ENCODE measurements at regions not wholly inside any gene's neighbourhood (a gene's known extent, or its start where the extent isn't known, plus 50 kb on each side); places are given as distances from the start of the nearest gene placed in this dataset.

DNA sequence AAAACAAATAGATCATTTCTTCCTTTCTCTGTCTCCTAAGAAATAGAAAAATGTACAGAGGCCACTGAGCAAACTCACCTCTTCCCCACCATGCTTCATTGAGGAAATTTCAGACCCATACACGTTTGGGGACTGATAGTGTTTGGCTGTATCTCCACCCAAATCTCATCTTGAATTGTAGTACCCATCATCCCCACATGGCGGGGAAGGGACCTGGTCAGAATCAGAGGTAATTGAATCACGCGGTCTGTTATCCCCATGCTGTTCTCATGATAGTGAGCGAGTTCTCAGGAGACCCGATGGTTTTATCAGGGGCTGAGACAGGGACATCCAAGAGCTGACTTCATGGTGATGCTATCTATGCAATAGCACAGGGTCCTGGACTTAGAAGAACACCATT is 1655.8 kb downstream of the MAT2B start:
- no peak for DNase-seq

- DNase-seq = no peak
Observed at GRCh38 chr5:165163861-165164260, 1658.4 kb downstream of the MAT2B start.

- DNase-seq = no peak
Observed at GRCh38 chr5:165173651-165174050, 1668.2 kb downstream of the MAT2B start.

DNA sequence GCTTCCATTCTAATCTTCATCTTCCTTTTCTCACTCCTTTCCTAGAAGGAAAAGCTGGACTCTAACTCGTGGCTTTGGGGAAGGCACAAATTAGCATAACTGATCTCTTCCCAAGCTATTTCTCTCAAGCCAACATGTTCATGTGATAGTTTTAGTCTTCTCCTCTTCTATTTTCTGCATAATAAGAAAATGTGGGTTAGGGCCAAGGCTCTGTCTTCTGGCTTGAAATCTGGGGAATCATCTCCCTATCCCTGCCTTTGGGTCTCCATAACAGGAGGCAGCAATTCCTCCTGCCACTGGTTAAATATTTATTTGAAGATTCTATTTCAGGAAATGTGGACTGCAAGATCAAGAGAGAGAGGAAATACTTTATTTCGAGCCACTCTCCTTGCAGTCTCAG is 1669.6 kb downstream of the MAT2B start:
- DNase-seq = no peak

DNA sequence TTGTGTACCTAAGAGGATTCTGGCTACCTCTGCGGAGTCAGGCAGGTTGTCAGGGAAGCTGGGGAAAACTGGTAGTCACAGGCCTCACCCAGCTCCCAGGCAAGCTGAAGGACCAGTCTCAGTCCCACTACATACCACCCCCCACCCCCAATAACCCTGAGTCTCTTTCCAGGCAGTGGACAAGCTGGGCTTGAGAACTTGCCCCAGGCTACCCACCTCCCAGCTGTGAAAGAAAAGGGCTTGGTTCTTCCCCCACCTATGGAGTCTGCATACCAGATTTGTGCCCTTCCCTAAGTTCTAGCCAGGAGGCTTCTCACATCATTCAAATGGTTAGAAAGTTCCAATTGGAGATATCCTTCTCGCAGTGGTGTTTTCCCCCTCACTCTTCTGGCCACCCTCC is 1678.8 kb downstream of the MAT2B start:
- DNase-seq = no peak

- DNase-seq = no peak
Observed at GRCh38 chr5:165185716-165186115, 1680.3 kb downstream of the MAT2B start.

DNA sequence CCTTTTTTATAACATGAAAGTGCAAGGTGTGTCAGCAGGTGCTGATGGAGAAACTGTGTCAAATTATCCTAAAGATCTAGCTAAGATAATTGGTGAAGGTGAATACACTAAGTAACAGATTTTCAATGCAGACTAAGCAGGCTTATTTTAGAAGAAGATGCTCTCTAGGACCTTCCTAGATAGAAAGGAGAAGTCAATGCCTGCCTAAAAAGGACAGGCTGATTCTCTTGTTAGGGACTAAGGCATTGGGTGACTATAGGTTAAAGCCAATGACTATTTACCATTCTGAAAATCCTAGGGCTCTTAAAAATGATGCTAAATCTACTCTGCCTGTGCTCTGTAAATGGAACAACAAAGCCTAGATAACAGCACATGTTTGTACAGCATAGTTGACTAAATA is 1682.4 kb downstream of the MAT2B start:
- DNase-seq = no peak

GRCh38 chr5:165188556-165189175 is 1683.2 kb downstream of the MAT2B start:
- DNase-seq = no peak

DNA sequence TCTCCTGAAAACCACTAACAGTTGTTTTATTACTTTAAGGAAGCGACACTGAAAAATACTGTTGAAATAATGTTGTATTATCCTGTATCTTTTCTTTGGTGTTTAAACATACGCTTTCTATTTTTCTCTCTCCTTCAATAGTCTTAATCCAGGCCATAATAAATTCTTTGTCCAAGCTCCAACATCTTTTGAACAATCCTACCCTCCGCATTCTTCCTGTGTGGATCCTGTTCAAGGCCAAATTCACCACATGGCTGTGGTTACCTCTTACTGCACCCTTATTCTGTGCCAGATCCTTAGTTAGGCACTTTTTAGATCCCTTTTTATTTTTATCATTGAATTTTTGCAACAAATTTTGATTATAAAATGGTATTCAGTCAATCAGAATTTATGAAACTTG is 1691.5 kb downstream of the MAT2B start:
- no peak for DNase-seq

DNA sequence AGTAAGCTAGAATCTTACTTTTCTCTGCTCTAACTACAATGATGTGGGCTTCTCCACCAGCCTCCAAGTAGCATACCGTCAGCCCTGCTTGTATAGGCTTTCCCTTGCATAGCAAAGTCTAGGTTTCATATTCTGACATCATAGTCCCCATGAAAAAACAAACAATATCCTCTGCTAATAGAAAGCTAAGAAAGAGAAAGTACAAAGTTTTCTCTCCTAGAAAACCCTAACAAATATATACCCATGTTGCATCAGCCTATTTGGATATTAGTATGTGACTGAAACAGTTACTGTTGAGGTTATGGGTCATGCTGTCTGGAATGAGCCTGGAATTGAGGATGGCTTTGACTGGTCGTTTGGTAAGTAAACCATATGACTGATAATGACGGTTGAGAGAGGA is 1696.0 kb downstream of the MAT2B start:
- no peak for DNase-seq

DNA sequence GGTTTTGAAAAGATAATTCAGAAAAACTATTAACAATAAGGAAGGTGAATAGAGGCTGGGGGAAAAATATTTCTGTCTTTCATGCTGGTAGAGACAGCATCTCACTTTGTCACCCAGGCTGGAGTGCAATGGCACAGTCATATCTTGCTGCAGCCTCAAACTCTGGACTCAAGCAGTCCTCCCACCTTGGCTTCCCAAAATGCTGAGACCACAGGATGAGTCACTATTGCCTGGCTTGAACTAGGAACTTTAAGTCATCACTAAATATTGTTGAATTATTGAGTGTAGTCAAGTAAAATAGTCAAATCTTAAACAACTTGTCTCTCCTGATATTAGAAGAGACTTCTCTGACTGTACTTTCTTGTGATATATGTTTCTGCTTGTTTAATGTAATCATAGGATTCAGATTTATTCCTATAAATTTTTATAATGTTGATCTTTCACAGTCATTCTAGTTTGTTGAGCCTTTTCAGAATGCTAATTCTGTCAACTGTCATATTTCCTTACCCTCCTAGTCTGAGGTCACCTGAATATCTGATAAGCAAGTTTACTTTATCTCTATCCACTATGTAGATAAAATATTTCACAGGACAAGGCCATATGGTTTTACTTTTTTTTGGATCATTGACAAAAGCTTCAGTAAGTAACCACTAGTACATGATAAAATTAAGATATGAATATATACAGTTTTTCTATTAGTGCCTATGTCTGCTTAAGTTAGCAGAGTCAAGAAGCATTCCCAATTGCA is 1696.5 kb downstream of the MAT2B start:
- DNase-seq = no peak

DNA sequence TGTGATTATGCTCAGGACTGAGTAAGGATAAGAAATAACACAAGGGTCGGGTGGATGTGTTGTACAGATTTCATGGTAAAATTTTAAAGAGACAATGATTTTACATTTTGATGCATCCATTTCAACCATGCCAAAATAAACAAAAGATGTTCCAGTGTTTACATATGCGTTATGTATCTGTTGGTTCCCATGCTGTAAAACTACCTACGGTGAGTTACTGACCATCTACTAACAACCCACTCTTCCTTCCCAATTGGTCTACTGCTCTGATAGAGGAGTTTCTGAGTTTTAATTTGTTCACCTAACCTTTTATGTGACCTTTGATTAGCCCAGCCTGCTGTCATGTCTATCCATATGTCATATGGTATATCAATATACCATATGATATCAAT is 1697.1 kb downstream of the MAT2B start:
- DNase-seq = no peak

- no peak for DNase-seq
Observed at GRCh38 chr5:165209101-165209727, 1703.8 kb downstream of the MAT2B start.

DNA sequence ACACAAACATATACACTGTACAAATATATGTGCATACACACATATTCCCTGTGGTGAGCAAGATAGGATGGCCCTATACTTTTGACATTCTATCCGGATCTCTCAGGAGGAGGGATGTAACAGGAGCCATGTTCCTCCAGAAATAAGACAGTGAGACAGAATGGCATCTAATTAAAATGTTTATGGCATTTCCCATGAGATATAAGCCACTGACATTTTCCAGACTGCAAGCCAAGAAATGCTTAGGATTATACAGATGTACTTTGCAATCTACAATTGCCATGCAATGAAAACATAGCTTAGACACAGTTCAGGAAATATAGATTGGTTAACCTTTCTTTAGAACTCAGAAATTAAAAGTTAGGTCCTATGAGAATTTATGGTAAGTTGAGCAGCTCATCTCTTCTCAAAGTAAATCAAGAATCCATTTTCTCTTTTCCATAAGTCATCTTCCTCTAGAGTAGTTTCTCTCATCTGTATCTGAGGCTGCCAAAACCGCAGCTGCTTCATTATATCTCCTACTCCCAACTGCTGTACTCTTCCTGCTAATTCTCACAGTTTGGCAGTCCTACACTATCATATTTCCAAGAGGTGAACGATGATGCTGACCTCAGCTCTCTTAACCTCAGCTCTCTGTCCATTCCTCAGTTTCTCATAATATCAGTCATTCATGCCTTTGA is 1719.1 kb downstream of the MAT2B start:
- no peak for DNase-seq

GRCh38 chr5:165227515-165227914 is 1722.1 kb downstream of the MAT2B start:
- no peak for DNase-seq

- DNase-seq = no peak
Observed at GRCh38 chr5:165228184-165228583, 1722.8 kb downstream of the MAT2B start.

DNA sequence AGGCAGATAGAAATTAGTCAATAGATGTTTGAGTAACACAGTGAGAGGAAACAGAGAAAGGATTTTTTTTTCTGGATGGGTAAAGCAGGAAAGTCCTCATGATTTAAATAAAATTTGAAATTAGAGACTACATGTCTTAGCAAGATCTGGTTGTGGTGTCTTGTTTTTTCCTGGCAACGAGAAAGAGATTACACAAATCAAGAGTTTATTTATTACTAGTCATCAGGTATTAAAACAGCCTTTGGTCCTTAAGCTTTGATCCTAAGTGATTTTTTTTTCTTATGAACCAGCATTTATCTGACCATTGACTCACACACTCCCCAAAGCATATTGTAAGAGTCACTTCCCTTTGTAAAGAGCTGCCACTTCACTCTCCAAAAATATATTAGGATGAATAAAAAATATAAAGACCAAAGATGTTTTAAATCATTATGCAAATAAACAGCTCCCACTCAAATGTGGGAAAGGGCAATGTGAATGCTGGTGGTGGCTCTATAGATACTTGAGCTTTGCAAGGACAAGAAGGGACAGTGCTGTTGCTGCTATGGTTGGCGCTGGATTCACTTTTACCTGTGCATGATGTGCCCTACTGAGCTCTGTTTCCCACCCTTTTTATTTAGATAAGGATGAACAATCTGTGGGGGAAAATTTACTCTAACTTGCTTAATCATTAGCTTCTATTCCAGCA is 1726.5 kb downstream of the MAT2B start:
- no peak for DNase-seq

- DNase-seq = no peak
Observed at GRCh38 chr5:165232509-165233028, 1727.2 kb downstream of the MAT2B start.

DNA sequence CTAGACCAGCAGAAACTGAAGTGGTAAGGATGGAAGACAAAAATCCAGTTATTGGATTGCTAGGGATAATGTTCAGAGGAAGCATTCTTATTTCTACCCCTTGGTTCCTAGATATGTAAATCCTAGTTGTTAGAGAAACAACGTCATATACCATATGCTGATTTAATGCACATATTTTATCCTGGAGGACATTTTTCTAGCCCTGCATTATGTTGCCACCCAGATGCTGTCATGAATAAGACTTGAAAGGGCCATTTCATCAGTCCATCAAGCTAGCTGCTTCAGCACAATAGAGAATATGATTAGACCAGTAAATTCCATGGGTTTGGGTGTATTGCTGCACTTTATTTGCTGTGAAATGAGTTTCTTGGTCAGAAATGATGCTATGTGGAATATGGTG is 1736.4 kb downstream of the MAT2B start:
- no peak for DNase-seq

DNA sequence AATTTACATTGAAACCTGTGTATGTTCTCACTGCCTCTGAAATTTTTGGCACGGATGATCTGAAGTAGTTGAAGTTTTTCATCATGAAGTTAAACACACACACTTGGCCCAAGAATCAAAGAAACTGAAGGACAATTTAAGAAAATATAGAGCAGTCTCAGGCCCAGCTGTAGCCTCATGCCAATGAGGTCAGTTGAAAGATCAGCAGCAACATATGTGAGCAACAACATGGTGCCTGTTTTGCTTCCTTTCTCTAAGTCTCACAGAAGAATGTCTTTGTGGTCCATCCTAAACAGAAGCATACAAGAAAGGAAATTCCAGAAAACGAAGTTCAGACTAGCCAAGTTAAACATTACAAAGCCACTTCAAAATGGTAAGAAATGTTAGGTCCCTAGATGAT is 1737.2 kb downstream of the MAT2B start:
- no peak for DNase-seq

DNA sequence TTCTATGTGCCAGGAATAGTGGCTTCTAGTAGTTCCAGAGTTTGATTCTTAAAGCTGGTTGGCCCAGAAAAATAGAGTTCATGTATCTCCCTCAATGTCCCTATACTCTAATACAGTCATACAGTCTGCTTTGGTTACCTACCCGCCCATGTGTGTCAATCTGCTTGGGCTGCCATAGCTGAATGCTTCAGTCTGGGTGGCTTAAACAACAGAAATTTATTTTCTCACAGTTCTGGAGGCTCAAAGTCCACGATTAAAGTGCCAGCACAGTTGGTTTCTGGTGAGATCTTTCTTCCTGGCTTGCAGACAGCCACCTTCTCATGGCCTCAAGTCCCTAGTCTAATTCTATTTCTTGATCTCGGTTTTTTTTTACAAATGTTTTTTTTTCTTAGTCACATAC is 1739.0 kb downstream of the MAT2B start:
- DNase-seq = no peak

DNA sequence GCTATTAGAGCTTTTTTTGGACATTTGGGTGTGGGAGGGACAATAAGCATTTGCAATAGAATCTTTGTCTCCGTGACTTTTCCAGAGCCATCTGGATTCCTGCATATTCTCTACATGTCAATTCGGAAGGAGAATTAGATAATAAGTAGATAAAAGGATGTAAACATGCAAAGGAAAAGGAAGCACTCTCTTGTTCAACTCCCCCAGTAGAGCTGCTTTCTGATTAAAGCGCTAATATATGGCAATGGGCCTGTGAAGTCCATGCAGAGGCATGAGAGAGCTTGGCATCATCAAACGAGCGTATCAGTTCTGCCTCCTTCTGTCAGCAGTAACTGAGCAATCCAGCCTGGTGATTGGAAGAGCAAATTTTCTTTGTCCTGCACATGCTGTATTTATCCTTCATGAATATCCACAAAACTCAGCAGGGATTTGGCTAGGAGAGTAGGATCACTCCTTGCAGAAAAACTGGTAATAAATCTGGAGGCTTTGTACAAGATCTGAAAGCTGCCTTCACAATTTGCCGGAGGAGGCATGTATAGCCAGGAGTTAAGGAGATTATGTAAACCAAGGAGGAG is 1752.9 kb downstream of the MAT2B start:
- no peak for DNase-seq

GRCh38 chr5:165260426-165260825 is 1755.0 kb downstream of the MAT2B start:
- DNase-seq = no peak

Measured in NCI-H1048 (cell line).